Adrenal gland (tissue), 5 donors: ENCODE measurements at regions not wholly inside any gene's neighbourhood (a gene's known extent, or its start where the extent isn't known, plus 50 kb on each side); places are given as distances from the start of the nearest gene placed in this dataset.

Experiments used
- CTCF ChIP-seq, 6 experiments: fragments of 450-650 bp in 4 of 6; fragments of 200-600 bp in 2 of 6; sonication (generic) in 1 of 6; IDR thresholded peaks; 1 replicate in 5 of 6; 2 replicates in 1 of 6; pipeline versions ENCODE4 v1.5.1 to v1.8.0; 2016 to 2021; ENCODE audit warnings: antibody characterized with exemption in 6 of 6, mild to moderate bottlenecking in 2 of 6, moderate library complexity in 1 of 6
- POLR2A ChIP-seq, 2 donors: fragments of 450-650 bp; IDR thresholded peaks; one replicate each; pipeline ENCODE4 v1.6.1; 2017; ENCODE audit warnings: antibody characterized with exemption in 2 of 2, mild to moderate bottlenecking in 2 of 2, moderate library complexity in 1 of 2
- donor health status: DM: no; HTN: no; CAD: no.

- no peak for TF ChIP-seq POLR2A (IDR thresholded peaks at IDR 0.05)
- no peak for TF ChIP-seq CTCF (IDR thresholded peaks at IDR 0.05)
Observed at GRCh38 chr4:15161439-15161838, 159.2 kb downstream of the CPEB2 start.
